SKM-1 (cell line): ENCODE measurements at regions not wholly inside any gene's neighbourhood (a gene's known extent, or its start where the extent isn't known, plus 50 kb on each side); places are given as distances from the start of the nearest gene placed in this dataset.

Source experiments
- DNase-seq: peaks from one replicate; lab custom pipeline; 2025; ENCODE audit not compliant: unreplicated experiment; lab: John Stamatoyannopoulos, UW

GRCh38 chr9:13372510-13372909 lies 93.0 kb upstream of the MPDZ start:
- no peak for DNase-seq

- DNase-seq = no peak
Observed at GRCh38 chr9:13369431-13369830, 89.9 kb upstream of the MPDZ start.

GRCh38 chr9:13367784-13368183 lies 88.3 kb upstream of the MPDZ start:
- DNase-seq = no peak

GRCh38 chr9:13364271-13365000 lies 84.9 kb upstream of the MPDZ start:
- no peak for DNase-seq

- no peak for DNase-seq
Observed at GRCh38 chr9:13361076-13361475, 81.6 kb upstream of the MPDZ start.

GRCh38 chr9:13360188-13360587 lies 80.7 kb upstream of the MPDZ start:
- DNase-seq = no peak

GRCh38 chr9:13358128-13358527 lies 78.6 kb upstream of the MPDZ start:
- no peak for DNase-seq

GRCh38 chr9:13354733-13355132 lies 75.2 kb upstream of the MPDZ start:
- DNase-seq = no peak

- no peak for DNase-seq
Observed at GRCh38 chr9:13352451-13352979, 73.0 kb upstream of the MPDZ start.

- DNase-seq = peak; percentile 39
Observed at GRCh38 chr9:13351778-13352386, 72.4 kb upstream of the MPDZ start.

GRCh38 chr9:13332571-13332970 lies 53.1 kb upstream of the MPDZ start:
- DNase-seq = no peak

- DNase-seq = no peak
Observed at GRCh38 chr9:13331320-13331719, 51.8 kb upstream of the MPDZ start.

- DNase-seq = no peak
Observed at GRCh38 chr9:13330396-13331004, 51.0 kb upstream of the MPDZ start.
